Activated T-helper 2 cell treated with anti-CD3 and anti-CD28 coated beads, Interferon-gamma antibody, Interleukin-2, Interleukin-4, amounts not matched to agents 10 μg/mL and 5 μg/mL and 100 μg/mL, durations not matched to agents 14 hours and 24 hours and 36 hours (primary cell): ENCODE measurements at regions not wholly inside any gene's neighbourhood (a gene's known extent, or its start where the extent isn't known, plus 50 kb on each side); places are given as distances from the start of the nearest gene placed in this dataset.
"Not testable (repeated sequence)": the region's sequence is repeated elsewhere in the genome, so short reads cannot be mapped to it uniquely, and the experiment has no call there.

Experiments used
- DNase-seq: peaks from one replicate; pipeline ENCODE4 v3.0.0; 2021; ENCODE audit warnings: low spot score
- H3K27ac Mint-ChIP-seq: one replicate; pipeline ENCODE4 v1.8.0; 2021; ENCODE audit warnings: mixed read lengths
- H3K27me3 Mint-ChIP-seq: one replicate; pipeline ENCODE4 v1.8.0; 2021; ENCODE audit warnings: low read depth, mixed read lengths
- H3K36me3 Mint-ChIP-seq: one replicate; pipeline ENCODE4 v1.8.0; 2021; ENCODE audit warnings: low read depth, mixed read lengths
- H3K4me1 Mint-ChIP-seq: one replicate; pipeline ENCODE4 v1.8.0; 2021; ENCODE audit warnings: low read depth, mixed read lengths
- H3K4me3 Mint-ChIP-seq: one replicate; pipeline ENCODE4 v1.8.0; 2021; ENCODE audit warnings: low read depth, mild to moderate bottlenecking, moderate library complexity, mixed read lengths
- H3K9me3 Mint-ChIP-seq: one replicate; pipeline ENCODE4 v1.8.0; 2021; ENCODE audit warnings: mixed read lengths
- intact Hi-C: fragments of 100-400 bp; cut with micrococcal nuclease; formaldehyde crosslinking; loops from one replicate; pipeline ENCODE4 v1.15.1; 2023

DNA sequence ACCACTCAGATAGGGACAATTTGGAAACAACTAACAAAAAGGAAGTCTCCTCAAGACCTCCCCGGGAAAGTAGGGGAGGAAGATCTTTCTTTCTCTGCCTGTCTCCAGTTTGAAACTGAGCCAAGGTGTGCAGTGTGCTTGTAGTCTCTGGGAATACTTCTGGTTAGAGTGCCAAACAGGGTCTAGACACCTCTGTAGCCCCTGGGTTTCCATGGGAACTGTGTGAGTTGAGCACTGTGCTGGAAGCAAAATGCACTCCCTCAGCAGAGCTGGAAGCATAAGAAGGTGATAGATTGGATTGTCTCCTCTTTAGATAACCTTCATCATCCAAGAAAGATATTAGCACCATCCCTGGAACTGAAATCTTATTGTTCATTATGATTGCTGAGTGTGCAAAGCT, 129.2 kb upstream of the TNPO1 start:
- Mint-ChIP-seq H3K27ac (no peak overlapping the region), H3K4me3 (no peak overlapping the region), H3K36me3 (no peaks in the 10 kb centered on the region), H3K27me3 (peaks cover 7% of the 10 kb centered on the region), H3K9me3 (peaks cover 4% of the 10 kb centered on the region), H3K4me1 (no peaks in the 10 kb centered on the region)
- no peak for DNase-seq
- intact Hi-C loops, result no loop called here

DNA sequence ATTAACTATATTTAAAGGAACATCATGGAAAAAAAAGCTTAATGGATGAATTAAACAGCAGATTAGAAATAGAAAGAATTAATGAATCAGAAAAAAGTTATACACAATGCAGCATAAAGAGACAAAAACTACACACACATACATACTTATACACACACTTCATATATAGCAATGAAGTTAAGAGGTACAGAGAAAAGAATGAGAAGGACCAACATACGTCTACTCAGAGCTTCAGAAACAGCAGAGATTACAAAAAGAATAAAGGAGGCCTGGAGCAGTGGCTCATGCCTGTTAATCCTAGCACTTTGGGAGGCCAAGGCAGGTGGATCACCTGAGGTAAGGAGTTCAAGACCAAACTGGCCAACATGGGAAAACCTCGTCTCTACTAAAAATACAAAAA, 133.9 kb upstream of the TNPO1 start:
- no peaks in the 10 kb centered on the region for H3K36me3 Mint-ChIP-seq
- H3K4me3 Mint-ChIP-seq, result no peak overlapping the region
- H3K4me1 Mint-ChIP-seq, result no peaks in the 10 kb centered on the region
- H3K27me3 Mint-ChIP-seq, result peaks cover 3% of the 10 kb centered on the region
- no peak for DNase-seq
- H3K9me3 Mint-ChIP-seq, result peaks cover 4% of the 10 kb centered on the region
- H3K27ac Mint-ChIP-seq, result no peak overlapping the region
- intact Hi-C loops, result no loop called here

- H3K4me3 Mint-ChIP-seq, result no peak overlapping the region
- intact Hi-C loops, result no loop called here
- H3K27me3 Mint-ChIP-seq, result peaks cover 3% of the 10 kb centered on the region
- no peaks in the 10 kb centered on the region for H3K4me1 Mint-ChIP-seq
- no peak for DNase-seq
- no peaks in the 10 kb centered on the region for H3K36me3 Mint-ChIP-seq
- H3K27ac Mint-ChIP-seq, result no peak overlapping the region
- peaks cover 4% of the 10 kb centered on the region for H3K9me3 Mint-ChIP-seq
These were observed 134.7 kb upstream of the TNPO1 start for GRCh38 chr5:72681781-72682180.

DNA sequence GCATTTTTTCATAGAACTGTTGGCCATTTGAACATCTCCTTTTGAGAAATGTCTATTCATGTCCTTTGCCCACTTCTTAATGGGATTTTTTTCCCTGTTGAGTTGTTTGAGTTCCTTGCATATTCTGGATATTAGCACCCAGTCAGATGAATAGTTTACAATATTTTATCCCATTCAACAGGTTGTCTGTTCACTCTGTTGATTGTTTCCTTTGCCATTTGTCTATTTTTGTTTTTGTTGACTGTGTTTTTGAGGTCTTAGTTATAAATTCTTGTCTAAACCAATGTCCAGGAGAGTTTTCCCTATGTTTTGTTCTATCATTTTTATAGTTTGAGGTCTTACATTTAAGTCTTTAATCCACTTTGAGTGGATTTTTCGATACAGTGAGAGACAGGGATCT, 139.0 kb upstream of the TNPO1 start:
- DNase-seq, result no peak
- no peaks in the 10 kb centered on the region for H3K36me3 Mint-ChIP-seq
- H3K4me1 Mint-ChIP-seq, result no peaks in the 10 kb centered on the region
- intact Hi-C loops, result no loop called here
- no peak overlapping the region for H3K27ac Mint-ChIP-seq
- H3K4me3 Mint-ChIP-seq, result no peak overlapping the region
- H3K9me3 Mint-ChIP-seq, result peaks cover 2% of the 10 kb centered on the region
- peaks cover 3% of the 10 kb centered on the region for H3K27me3 Mint-ChIP-seq

DNA sequence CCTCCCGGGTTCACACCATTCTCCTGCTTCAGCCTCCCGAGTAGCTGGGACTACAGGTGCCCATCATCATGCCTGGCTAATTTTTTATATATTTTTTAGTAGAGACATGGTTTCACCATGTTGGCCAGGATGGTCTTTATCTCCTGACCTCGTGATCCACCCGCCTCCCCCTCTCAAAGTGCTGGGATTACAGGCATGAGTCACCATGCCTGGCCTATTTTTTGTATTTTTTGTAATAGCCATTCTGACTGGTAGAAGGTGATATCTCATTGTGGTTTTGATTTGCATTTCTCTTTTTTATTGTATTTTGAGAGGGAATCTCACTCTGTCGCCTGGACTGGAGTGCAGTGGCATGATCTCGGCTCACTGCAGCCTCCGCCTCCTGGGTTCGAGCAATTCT, 139.6 kb upstream of the TNPO1 start:
- H3K9me3 Mint-ChIP-seq, H3K4me3 Mint-ChIP-seq, intact Hi-C loops, DNase-seq, H3K27ac Mint-ChIP-seq, H3K36me3 Mint-ChIP-seq, H3K4me1 Mint-ChIP-seq, H3K27me3 Mint-ChIP-seq: not testable (repeated sequence)

DNA sequence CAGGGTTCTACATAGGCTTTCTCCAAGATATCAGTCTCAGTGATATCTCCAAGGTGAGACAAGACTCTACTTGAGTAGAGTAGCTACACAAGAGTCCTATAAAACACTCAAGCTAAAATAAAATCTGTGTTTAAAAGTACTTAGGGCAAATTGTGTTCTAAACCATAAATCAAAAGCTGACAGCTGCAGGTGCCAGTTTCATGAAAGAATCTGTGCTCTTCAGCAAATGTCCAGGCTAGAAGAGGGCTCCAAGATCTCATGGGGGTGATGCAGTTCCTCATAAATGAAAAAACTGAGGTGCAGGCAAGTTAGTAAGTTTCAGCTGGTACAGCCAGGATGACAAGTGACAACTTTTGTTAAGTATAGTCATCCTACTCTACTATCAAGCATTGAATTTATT, 142.8 kb upstream of the TNPO1 start:
- intact Hi-C loops, result no loop called here
- no peak for DNase-seq
- Mint-ChIP-seq H3K4me3 (no peak overlapping the region), H3K4me1 (no peaks in the 10 kb centered on the region), H3K27me3 (peaks cover 4% of the 10 kb centered on the region), H3K36me3 (no peaks in the 10 kb centered on the region), H3K27ac (no peak overlapping the region), H3K9me3 (no peaks in the 10 kb centered on the region)

- no peaks in the 10 kb centered on the region for H3K36me3 Mint-ChIP-seq
- H3K27me3 Mint-ChIP-seq, result peaks cover 4% of the 10 kb centered on the region
- H3K9me3 Mint-ChIP-seq, result no peaks in the 10 kb centered on the region
- intact Hi-C loops, result no loop called here
- H3K27ac Mint-ChIP-seq, result no peak overlapping the region
- no peaks in the 10 kb centered on the region for H3K4me1 Mint-ChIP-seq
- no peak for DNase-seq
- H3K4me3 Mint-ChIP-seq, result no peak overlapping the region
These were observed 143.3 kb upstream of the TNPO1 start for GRCh38 chr5:72673180-72673579.

DNA sequence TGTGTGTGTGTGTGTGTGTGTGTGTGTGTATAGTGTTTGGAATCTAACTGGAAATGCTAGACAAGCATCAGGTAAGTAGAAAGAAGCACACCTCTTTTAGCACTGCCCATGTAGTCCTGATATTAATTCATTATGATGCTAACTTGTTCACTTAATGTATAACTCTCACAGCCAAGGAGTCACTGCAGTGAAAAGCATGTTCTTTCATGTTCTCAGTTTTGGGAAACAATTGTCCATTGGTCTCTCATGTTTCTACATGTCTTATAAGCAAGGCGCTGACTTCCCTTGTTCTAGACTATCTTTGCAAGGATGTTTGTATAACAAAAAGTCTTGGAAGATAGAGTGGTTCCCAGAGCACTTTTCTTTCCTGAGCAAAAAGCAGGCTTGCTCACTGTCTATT, 148.8 kb upstream of the TNPO1 start:
- Mint-ChIP-seq H3K27ac (no peak overlapping the region), H3K27me3 (peaks cover 4% of the 10 kb centered on the region), H3K36me3 (no peaks in the 10 kb centered on the region), H3K9me3 (no peaks in the 10 kb centered on the region), H3K4me1 (no peaks in the 10 kb centered on the region), H3K4me3 (no peak overlapping the region)
- intact Hi-C loops, result no loop called here
- DNase-seq, result no peak

DNA sequence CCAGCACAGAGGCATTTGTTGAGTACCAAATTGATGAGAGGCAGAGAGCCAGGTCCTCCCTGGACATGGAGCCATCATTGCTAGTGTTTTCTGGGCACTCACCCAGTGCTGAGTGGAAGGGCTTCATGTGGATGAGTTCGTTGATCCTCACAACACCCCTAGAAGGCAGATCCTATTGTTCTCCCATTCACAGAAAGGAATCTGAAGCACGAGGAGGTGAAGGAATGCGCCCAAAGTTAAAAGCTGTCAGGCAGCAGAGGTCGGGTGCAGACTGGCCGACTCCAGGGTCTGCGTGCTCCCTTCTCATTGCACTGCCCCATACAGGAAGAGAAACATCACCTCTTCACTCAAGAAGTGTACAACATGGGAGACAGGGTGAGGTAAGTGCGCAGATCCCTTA, 153.5 kb upstream of the TNPO1 start:
- intact Hi-C loops, result no loop called here
- Mint-ChIP-seq H3K36me3 (no peaks in the 10 kb centered on the region), H3K9me3 (no peaks in the 10 kb centered on the region), H3K27ac (no peak overlapping the region), H3K4me1 (no peaks in the 10 kb centered on the region), H3K27me3 (no peaks in the 10 kb centered on the region), H3K4me3 (no peak overlapping the region)
- no peak for DNase-seq

DNA sequence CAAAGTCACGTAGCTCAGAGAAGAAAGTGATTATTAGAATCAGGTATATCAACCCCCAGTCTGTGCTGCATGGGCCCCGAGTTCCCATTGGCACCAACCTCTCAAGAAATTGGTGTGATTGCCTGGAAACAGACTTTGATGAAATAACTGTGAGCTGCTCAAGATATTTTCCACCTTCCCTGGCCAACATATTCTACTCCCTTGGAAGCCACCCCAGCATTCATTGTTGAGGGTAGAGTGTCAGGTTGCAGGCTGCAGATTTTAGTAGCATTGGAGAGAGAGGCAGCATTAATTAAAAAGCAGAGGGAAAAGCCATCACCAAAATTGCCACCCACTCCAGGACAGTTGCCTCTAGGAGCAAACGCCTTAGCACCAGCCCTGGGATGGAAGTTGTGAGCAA, 154.2 kb upstream of the TNPO1 start:
- no peak for DNase-seq
- Mint-ChIP-seq H3K4me1 (no peaks in the 10 kb centered on the region), H3K27ac (no peak overlapping the region), H3K4me3 (no peak overlapping the region), H3K36me3 (no peaks in the 10 kb centered on the region), H3K9me3 (no peaks in the 10 kb centered on the region), H3K27me3 (no peaks in the 10 kb centered on the region)
- intact Hi-C loops, result no loop called here

- DNase-seq, result no peak
- Mint-ChIP-seq H3K4me3 (no peak overlapping the region), H3K27me3 (no peaks in the 10 kb centered on the region), H3K9me3 (no peaks in the 10 kb centered on the region), H3K27ac (no peak overlapping the region), H3K4me1 (no peaks in the 10 kb centered on the region), H3K36me3 (no peaks in the 10 kb centered on the region)
- intact Hi-C loops, result no loop called here
These were observed 154.2 kb upstream of the ZNF366 start for GRCh38 chr5:72661405-72661804.

GRCh38 chr5:72659726-72660125, 152.5 kb upstream of the ZNF366 start:
- intact Hi-C loops, result no loop called here
- Mint-ChIP-seq H3K9me3 (no peaks in the 10 kb centered on the region), H3K36me3 (no peaks in the 10 kb centered on the region), H3K27me3 (no peaks in the 10 kb centered on the region), H3K27ac (no peak overlapping the region), H3K4me1 (no peaks in the 10 kb centered on the region), H3K4me3 (no peak overlapping the region)
- no peak for DNase-seq

DNA sequence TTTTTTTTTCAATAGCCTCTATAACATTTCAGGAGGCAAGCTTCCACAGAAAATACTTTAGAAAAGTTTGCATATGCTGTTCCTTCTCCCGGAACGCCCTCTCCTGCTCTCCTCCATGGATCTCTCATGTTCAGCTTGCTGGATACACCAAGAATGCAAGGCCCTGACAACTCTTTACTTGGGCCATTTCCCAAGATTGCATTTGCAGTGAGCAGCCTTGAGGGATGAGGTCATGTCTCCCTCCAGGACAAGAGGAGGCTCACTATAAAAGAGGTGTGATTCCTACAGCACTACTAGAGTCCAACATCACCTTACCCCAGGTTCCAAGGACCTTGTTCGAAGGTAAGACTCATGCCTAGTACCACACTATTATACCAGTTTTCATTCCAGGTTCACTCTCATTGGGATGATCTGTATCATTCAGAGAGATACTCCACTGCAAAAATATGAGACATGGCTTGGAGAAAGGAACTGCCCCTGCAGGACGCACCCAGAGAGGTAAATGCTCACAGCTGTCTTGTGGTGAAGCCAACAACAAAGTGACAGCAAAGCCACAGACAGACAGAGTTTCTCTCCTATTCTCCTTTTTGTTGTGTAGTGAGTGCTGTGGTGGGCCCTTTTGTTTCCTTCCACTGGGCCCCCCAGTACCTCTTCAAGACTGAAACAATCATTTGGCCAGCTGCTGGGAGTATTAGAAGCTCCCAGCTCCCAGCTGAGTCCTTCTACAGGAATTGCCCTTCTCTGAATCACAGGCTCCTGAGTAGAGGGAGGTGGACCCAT, 151.7 kb upstream of the ZNF366 start:
- Mint-ChIP-seq H3K27ac (no peak overlapping the region), H3K36me3 (no peaks in the 10 kb centered on the region), H3K9me3 (no peaks in the 10 kb centered on the region), H3K27me3 (no peaks in the 10 kb centered on the region), H3K4me1 (no peaks in the 10 kb centered on the region), H3K4me3 (no peak overlapping the region)
- no peak for DNase-seq
- intact Hi-C loops, result no loop called here

- intact Hi-C loops, result no loop called here
- H3K36me3 Mint-ChIP-seq, result no peaks in the 10 kb centered on the region
- H3K27ac Mint-ChIP-seq, result no peak overlapping the region
These were observed 151.0 kb upstream of the ZNF366 start for GRCh38 chr5:72658161-72658560.

More at GRCh38 chr5:72658161-72658560, 151.0 kb upstream of the ZNF366 start:
- DNase-seq, result no peak
- Mint-ChIP-seq H3K4me3 (no peak overlapping the region), H3K4me1 (no peaks in the 10 kb centered on the region), H3K27me3 (no peaks in the 10 kb centered on the region), H3K9me3 (no peaks in the 10 kb centered on the region)
